ENCODE measurements at regions not wholly inside any gene's neighbourhood (a gene's known extent, or its start where the extent isn't known, plus 50 kb on each side); places are given as distances from the start of the nearest gene placed in this dataset.

- TF ChIP-seq CTCF (IDR thresholded peaks at IDR 0.05) = no peak
- no peak for TF ChIP-seq POLR2A (IDR thresholded peaks at IDR 0.05)
Observed at GRCh38 chrX:16222151-16222550, 54.9 kb downstream of the MAGEB17 start.

Measured in heart left ventricle (tissue), 13 donors.